ENCODE measurements at regions not wholly inside any gene's neighbourhood (a gene's known extent, or its start where the extent isn't known, plus 50 kb on each side); places are given as distances from the start of the nearest gene placed in this dataset.

- ATAC-seq (no peak), DNase-seq (no peak)
- Histone ChIP-seq H3K27ac (no peak overlapping the region), H3K27me3 (no peaks in the 10 kb centered on the region), H3K4me3 (no peak overlapping the region), H3K36me3 (no peaks in the 10 kb centered on the region), H3K9me3 (no peaks in the 10 kb centered on the region), H3K4me1 (no peaks in the 10 kb centered on the region)
- TF ChIP-seq, protein P1, sequence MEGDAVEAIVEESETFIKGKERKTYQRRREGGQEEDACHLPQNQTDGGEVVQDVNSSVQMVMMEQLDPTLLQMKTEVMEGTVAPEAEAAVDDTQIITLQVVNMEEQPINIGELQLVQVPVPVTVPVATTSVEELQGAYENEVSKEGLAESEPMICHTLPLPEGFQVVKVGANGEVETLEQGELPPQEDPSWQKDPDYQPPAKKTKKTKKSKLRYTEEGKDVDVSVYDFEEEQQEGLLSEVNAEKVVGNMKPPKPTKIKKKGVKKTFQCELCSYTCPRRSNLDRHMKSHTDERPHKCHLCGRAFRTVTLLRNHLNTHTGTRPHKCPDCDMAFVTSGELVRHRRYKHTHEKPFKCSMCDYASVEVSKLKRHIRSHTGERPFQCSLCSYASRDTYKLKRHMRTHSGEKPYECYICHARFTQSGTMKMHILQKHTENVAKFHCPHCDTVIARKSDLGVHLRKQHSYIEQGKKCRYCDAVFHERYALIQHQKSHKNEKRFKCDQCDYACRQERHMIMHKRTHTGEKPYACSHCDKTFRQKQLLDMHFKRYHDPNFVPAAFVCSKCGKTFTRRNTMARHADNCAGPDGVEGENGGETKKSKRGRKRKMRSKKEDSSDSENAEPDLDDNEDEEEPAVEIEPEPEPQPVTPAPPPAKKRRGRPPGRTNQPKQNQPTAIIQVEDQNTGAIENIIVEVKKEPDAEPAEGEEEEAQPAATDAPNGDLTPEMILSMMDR (IDR thresholded peaks at IDR 0.05), result no peak
- intact Hi-C loops (cut with DNase I), result loop anchor here in 2 of 10 donors (10.0 kb wide), 1 partner anchor 459 kb away; no protein-coding TSS in a partner anchor
- 93 to 94% methylated on average over 5 of the region's 5 CpGs for WGBS, 2 donors
Observed at GRCh38 chr5:81883371-81883770, 88.5 kb upstream of the ATG10 start.

DNA sequence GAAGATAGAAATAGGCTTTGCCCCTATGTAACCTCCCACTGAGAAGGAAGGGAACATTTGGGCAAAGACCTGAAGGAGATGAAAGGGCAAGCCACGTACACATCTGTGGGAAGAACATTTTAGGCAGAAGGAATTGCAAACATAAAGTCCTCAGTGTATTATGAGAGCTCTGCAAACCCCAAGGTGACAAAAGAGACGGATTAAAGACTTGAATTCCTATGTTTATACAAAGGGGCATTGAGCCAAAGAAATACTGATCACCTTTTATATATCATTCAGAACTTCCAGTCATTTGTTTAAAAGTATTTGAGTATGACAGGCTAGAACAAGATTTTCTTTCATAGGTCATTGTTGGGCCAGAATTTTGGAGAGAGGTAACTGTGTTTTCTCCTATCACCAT, 90.2 kb upstream of the ATG10 start:
- H3K4me3 ChIP-seq, result no peak overlapping the region
- H3K27me3 ChIP-seq, result no peaks in the 10 kb centered on the region
- H3K9me3 ChIP-seq, result no peaks in the 10 kb centered on the region
- DNase-seq (no peak), ATAC-seq (no peak)
- no peak overlapping the region for H3K27ac ChIP-seq
- H3K36me3 ChIP-seq, result no peaks in the 10 kb centered on the region
- WGBS, 2 donors, result 73 to 76% methylated on average over 2 of the region's 2 CpGs
- intact Hi-C loops (cut with DNase I), result loop anchor here in 2 of 10 donors (10.0 kb wide), 1 partner anchor 457 kb away; no protein-coding TSS in a partner anchor
- TF ChIP-seq, protein P1 (IDR thresholded peaks at IDR 0.05), result no peak
- no peaks in the 10 kb centered on the region for H3K4me1 ChIP-seq

DNA sequence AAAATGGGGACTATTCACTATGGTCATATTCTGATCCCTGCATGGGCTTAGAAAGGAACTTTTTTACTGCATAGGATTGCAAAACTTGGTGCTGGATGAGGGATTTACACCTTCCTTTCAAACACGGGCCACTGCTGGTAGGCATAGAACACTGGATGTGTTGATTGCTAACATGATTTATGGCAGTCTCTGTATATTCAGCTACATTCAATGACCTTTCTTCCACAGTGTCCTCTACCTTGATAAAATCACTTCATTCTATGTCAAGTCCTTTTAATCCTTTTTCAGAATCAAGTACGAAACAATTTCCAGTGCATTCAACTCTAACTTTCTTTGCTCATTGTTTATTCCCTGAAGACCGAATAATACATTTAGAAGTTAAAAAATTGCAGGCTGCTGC, 91.9 kb upstream of the ATG10 start:
- Histone ChIP-seq H3K27ac (no peak overlapping the region), H3K27me3 (no peaks in the 10 kb centered on the region), H3K9me3 (peaks cover 0 to under 1% (median 0%) of the 10 kb centered on the region in 11 donors), H3K4me3 (no peak overlapping the region), H3K36me3 (no peaks in the 10 kb centered on the region), H3K4me1 (no peaks in the 10 kb centered on the region)
- no peak for ATAC-seq
- intact Hi-C loops (cut with DNase I), result loop anchor here in 3 of 10 donors (10.0 kb wide), 2 partner anchors 345 to 455 kb away; no protein-coding TSS in a partner anchor
- WGBS, 2 donors, result 88 to 95% methylated on average over 3 of the region's 3 CpGs
- no peak for DNase-seq
- TF ChIP-seq, protein P1 (IDR thresholded peaks at IDR 0.05), result no peak

- intact Hi-C loops (cut with DNase I), result loop anchor here in 1 of 10 donors (10.0 kb wide), 1 partner anchor 346 kb away; no protein-coding TSS in a partner anchor
- DNase-seq (no peak), ATAC-seq (no peak)
Observed at GRCh38 chr5:81878333-81878732, 93.5 kb upstream of the ATG10 start.

More at GRCh38 chr5:81878333-81878732, 93.5 kb upstream of the ATG10 start:
- no peak overlapping the region for H3K27ac ChIP-seq
- no peaks in the 10 kb centered on the region for H3K27me3 ChIP-seq
- TF ChIP-seq, protein P1 (IDR thresholded peaks at IDR 0.05), result no peak
- peaks cover 0 to 4% (median 0%) of the 10 kb centered on the region in 11 donors for H3K9me3 ChIP-seq
- no peaks in the 10 kb centered on the region for H3K36me3 ChIP-seq
- H3K4me3 ChIP-seq, result no peak overlapping the region
- no peaks in the 10 kb centered on the region for H3K4me1 ChIP-seq
